ENCODE measurements at regions not wholly inside any gene's neighbourhood (a gene's known extent, or its start where the extent isn't known, plus 50 kb on each side); places are given as distances from the start of the nearest gene placed in this dataset.

DNA sequence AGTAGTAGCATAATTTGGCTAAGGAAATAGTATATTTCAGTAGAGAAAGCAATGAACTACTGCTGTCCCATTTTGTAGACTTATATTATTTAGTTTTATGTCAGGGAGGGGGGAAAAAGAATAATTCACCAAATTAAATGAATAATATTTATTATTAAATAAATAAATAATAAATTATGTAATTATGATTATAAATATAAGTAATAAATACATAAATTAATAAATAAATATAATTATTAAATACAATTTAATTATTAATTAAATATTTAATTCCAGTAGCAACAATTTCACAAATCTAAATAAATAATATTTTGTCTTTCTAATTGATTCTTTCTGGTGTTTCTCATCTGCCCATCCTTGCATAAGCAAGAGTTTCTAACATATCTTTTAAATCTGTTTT, 81.1 kb upstream of the PLSCR4 start:
- Histone ChIP-seq H3K9me3 (ENCODE audit: low read length) (no peaks in the 10 kb centered on the region), H3F3A (ENCODE audit: insufficient read depth, low read length, poor library complexity, severe bottlenecking) (no peaks in the 10 kb centered on the region), H3K9me2 (ENCODE audit: insufficient read depth, low read length) (no peaks in the 10 kb centered on the region), H3K27me3 (ENCODE audit: insufficient read depth, low read depth, low read length) (no peaks in the 10 kb centered on the region), H3K79me2 (replicated peaks; ENCODE audit: insufficient read depth, low read length) (no peaks in the 10 kb centered on the region), H3K27ac (ENCODE audit: low read length) (no peak overlapping the region), H3K36me3 (ENCODE audit: insufficient read depth, low read length) (no peaks in the 10 kb centered on the region), H4K20me1 (ENCODE audit: insufficient read depth) (no peaks in the 10 kb centered on the region), H3K9ac (ENCODE audit: low read length) (no peak overlapping the region), H2AFZ (ENCODE audit: low read depth, low read length) (no peak overlapping the region), H3K4me3 (ENCODE audit: low read length) (no peak overlapping the region), H3K4me2 (ENCODE audit: low read length) (no peak overlapping the region)
- TF ChIP-seq EZH2 (IDR thresholded peaks at IDR 0.05; ENCODE audit: borderline replicate concordance, insufficient read depth, low read length, poor library complexity, severe bottlenecking) = no peak
- TF ChIP-seq, protein P1, sequence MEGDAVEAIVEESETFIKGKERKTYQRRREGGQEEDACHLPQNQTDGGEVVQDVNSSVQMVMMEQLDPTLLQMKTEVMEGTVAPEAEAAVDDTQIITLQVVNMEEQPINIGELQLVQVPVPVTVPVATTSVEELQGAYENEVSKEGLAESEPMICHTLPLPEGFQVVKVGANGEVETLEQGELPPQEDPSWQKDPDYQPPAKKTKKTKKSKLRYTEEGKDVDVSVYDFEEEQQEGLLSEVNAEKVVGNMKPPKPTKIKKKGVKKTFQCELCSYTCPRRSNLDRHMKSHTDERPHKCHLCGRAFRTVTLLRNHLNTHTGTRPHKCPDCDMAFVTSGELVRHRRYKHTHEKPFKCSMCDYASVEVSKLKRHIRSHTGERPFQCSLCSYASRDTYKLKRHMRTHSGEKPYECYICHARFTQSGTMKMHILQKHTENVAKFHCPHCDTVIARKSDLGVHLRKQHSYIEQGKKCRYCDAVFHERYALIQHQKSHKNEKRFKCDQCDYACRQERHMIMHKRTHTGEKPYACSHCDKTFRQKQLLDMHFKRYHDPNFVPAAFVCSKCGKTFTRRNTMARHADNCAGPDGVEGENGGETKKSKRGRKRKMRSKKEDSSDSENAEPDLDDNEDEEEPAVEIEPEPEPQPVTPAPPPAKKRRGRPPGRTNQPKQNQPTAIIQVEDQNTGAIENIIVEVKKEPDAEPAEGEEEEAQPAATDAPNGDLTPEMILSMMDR (IDR thresholded peaks at IDR 0.05; ENCODE audit: poor library complexity, severe bottlenecking) = no peak
- TF ChIP-seq, protein P2, sequence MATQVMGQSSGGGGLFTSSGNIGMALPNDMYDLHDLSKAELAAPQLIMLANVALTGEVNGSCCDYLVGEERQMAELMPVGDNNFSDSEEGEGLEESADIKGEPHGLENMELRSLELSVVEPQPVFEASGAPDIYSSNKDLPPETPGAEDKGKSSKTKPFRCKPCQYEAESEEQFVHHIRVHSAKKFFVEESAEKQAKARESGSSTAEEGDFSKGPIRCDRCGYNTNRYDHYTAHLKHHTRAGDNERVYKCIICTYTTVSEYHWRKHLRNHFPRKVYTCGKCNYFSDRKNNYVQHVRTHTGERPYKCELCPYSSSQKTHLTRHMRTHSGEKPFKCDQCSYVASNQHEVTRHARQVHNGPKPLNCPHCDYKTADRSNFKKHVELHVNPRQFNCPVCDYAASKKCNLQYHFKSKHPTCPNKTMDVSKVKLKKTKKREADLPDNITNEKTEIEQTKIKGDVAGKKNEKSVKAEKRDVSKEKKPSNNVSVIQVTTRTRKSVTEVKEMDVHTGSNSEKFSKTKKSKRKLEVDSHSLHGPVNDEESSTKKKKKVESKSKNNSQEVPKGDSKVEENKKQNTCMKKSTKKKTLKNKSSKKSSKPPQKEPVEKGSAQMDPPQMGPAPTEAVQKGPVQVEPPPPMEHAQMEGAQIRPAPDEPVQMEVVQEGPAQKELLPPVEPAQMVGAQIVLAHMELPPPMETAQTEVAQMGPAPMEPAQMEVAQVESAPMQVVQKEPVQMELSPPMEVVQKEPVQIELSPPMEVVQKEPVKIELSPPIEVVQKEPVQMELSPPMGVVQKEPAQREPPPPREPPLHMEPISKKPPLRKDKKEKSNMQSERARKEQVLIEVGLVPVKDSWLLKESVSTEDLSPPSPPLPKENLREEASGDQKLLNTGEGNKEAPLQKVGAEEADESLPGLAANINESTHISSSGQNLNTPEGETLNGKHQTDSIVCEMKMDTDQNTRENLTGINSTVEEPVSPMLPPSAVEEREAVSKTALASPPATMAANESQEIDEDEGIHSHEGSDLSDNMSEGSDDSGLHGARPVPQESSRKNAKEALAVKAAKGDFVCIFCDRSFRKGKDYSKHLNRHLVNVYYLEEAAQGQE (IDR thresholded peaks at IDR 0.05; ENCODE audit: borderline replicate concordance) = no peak

DNA sequence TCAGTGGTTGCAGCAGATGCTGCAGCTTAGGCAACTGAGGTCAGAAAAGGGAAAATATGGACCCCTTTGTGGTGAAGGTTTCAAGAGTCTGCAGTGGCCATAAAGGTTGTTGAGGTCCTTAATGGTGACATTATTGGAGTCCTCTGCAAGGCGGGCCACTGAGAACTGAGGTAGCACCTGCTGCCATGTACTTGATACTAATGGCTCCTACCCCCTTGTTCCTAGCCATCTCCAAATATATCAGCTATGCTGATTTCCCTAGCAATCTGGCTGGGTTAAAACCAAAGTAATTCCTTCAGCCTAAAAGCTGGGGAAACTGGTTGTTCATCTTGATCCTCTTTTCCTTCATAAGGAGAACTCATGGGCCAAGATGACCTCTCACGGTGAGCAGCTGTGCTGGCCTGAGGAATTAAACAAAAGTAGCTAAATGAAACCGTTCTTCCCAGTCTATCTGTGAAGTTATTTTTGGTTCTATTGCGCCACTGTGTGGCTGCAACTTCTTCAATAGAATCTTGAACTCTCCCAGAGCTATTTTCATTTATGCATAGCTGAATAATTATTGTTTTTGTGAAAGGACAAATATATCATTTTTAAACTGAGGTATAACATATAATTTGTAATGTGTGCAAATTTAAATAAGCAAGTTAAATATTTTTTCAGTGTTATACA, 76.1 kb upstream of the PLSCR4 start:
- Histone ChIP-seq H3K9me3 (ENCODE audit: low read length) (no peaks in the 10 kb centered on the region), H3K36me3 (ENCODE audit: insufficient read depth, low read length) (no peaks in the 10 kb centered on the region), H3K9ac (ENCODE audit: low read length) (no peak overlapping the region), H3K27me3 (ENCODE audit: insufficient read depth, low read depth, low read length) (no peaks in the 10 kb centered on the region), H2AFZ (ENCODE audit: low read depth, low read length) (no peak overlapping the region), H3K4me2 (ENCODE audit: low read length) (no peak overlapping the region), H3K9me2 (ENCODE audit: insufficient read depth, low read length) (no peaks in the 10 kb centered on the region), H4K20me1 (ENCODE audit: insufficient read depth) (no peaks in the 10 kb centered on the region), H3F3A (ENCODE audit: insufficient read depth, low read length, poor library complexity, severe bottlenecking) (no peaks in the 10 kb centered on the region), H3K4me3 (ENCODE audit: low read length) (no peak overlapping the region), H3K79me2 (replicated peaks; ENCODE audit: insufficient read depth, low read length) (no peaks in the 10 kb centered on the region), H3K27ac (ENCODE audit: low read length) (no peak overlapping the region)
- TF ChIP-seq SMC3 (conservative IDR thresholded peaks at IDR 0.05; ENCODE audit: poor library complexity) (no peak), EZH2 (IDR thresholded peaks at IDR 0.05; ENCODE audit: borderline replicate concordance, insufficient read depth, low read length, poor library complexity, severe bottlenecking) (no peak), EP300 (conservative IDR thresholded peaks at IDR 0.05; ENCODE audit: poor library complexity, severe bottlenecking) (no peak), RAD21 (conservative IDR thresholded peaks at IDR 0.05) (peak; percentile 27), MXI1 (conservative IDR thresholded peaks at IDR 0.05; ENCODE audit: poor library complexity, severe bottlenecking) (no peak)
- TF ChIP-seq, protein P2 (IDR thresholded peaks at IDR 0.05; ENCODE audit: borderline replicate concordance) = no peak
- TF ChIP-seq, protein P1 (IDR thresholded peaks at IDR 0.05; ENCODE audit: poor library complexity, severe bottlenecking) = peak; percentile 26

Data from neural cell (in vitro differentiated cells).